ENCODE measurements at regions not wholly inside any gene's neighbourhood (a gene's known extent, or its start where the extent isn't known, plus 50 kb on each side); places are given as distances from the start of the nearest gene placed in this dataset.

- no peak overlapping the region for H3K4me3 ChIP-seq (ENCODE audit: control insufficient read depth, low read depth, low read length)
- no peak for DNase-seq (ENCODE audit: low read depth)
- TF ChIP-seq, protein P1, sequence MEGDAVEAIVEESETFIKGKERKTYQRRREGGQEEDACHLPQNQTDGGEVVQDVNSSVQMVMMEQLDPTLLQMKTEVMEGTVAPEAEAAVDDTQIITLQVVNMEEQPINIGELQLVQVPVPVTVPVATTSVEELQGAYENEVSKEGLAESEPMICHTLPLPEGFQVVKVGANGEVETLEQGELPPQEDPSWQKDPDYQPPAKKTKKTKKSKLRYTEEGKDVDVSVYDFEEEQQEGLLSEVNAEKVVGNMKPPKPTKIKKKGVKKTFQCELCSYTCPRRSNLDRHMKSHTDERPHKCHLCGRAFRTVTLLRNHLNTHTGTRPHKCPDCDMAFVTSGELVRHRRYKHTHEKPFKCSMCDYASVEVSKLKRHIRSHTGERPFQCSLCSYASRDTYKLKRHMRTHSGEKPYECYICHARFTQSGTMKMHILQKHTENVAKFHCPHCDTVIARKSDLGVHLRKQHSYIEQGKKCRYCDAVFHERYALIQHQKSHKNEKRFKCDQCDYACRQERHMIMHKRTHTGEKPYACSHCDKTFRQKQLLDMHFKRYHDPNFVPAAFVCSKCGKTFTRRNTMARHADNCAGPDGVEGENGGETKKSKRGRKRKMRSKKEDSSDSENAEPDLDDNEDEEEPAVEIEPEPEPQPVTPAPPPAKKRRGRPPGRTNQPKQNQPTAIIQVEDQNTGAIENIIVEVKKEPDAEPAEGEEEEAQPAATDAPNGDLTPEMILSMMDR (IDR thresholded peaks at IDR 0.05; ENCODE audit: control insufficient read depth, insufficient read depth, low read depth, low read length, missing control alignments) = no peak
Observed at GRCh38 chr3:98966862-98967546, 65.5 kb upstream of the DCBLD2 start.

GRCh38 chr3:98966434-98966833 lies 64.9 kb upstream of the DCBLD2 start:
- no peak overlapping the region for H3K4me3 ChIP-seq (ENCODE audit: control insufficient read depth, low read depth, low read length)
- TF ChIP-seq, protein P1 (IDR thresholded peaks at IDR 0.05; ENCODE audit: control insufficient read depth, insufficient read depth, low read depth, low read length, missing control alignments) = no peak
- no peak for DNase-seq (ENCODE audit: low read depth)

GRCh38 chr3:98964784-98965183 lies 63.3 kb upstream of the DCBLD2 start:
- H3K4me3 ChIP-seq (ENCODE audit: control insufficient read depth, low read depth, low read length) = no peak overlapping the region
- no peak for DNase-seq (ENCODE audit: low read depth)
- TF ChIP-seq, protein P1 (IDR thresholded peaks at IDR 0.05; ENCODE audit: control insufficient read depth, insufficient read depth, low read depth, low read length, missing control alignments) = no peak

DNA sequence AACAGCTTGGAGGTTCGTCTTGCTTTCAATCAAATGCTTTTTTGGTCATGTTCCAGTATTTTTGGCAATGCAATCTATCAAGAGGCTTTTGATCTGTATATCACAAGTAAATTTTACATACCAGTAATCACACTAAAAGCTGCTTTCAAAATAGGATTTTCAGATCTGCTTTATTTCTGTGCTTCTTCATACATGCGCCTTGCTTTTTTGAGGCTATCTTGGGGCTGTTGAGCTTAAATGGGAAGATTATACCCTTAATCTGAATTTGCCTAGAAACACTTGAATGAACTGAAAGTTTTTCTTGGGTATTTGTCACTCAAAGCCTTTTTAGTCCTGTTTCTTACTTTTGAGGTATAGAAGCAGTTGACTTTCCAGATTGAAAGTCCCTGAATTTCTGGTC lies 62.1 kb upstream of the DCBLD2 start:
- TF ChIP-seq, protein P1 (IDR thresholded peaks at IDR 0.05; ENCODE audit: control insufficient read depth, insufficient read depth, low read depth, low read length, missing control alignments) = no peak
- no peak overlapping the region for H3K4me3 ChIP-seq (ENCODE audit: control insufficient read depth, low read depth, low read length)
- DNase-seq (ENCODE audit: low read depth) = no peak

GRCh38 chr3:98962951-98963350 lies 61.5 kb upstream of the DCBLD2 start:
- no peak for DNase-seq (ENCODE audit: low read depth)
- H3K4me3 ChIP-seq (ENCODE audit: control insufficient read depth, low read depth, low read length) = no peak overlapping the region
- TF ChIP-seq, protein P1 (IDR thresholded peaks at IDR 0.05; ENCODE audit: control insufficient read depth, insufficient read depth, low read depth, low read length, missing control alignments) = no peak

- TF ChIP-seq, protein P1 (IDR thresholded peaks at IDR 0.05; ENCODE audit: control insufficient read depth, insufficient read depth, low read depth, low read length, missing control alignments) = no peak
- DNase-seq (ENCODE audit: low read depth) = no peak
- no peak overlapping the region for H3K4me3 ChIP-seq (ENCODE audit: control insufficient read depth, low read depth, low read length)
Observed at GRCh38 chr3:98962189-98962930, 60.9 kb upstream of the DCBLD2 start.

Measured in AG09309 (cell line).